GM12875 (cell line): ENCODE measurements at regions not wholly inside any gene's neighbourhood (a gene's known extent, or its start where the extent isn't known, plus 50 kb on each side); places are given as distances from the start of the nearest gene placed in this dataset.

ENCODE experiments used
- H3K4me3 ChIP-seq: one replicate; pipeline ENCODE4 v1.5.1; 2011; ENCODE audit warnings: low read depth, low read length, control low read depth
- CTCF ChIP-seq: IDR thresholded peaks from 2 replicates; pipeline ENCODE4 v1.5.1; 2011; ENCODE audit warnings: low read depth, mild to moderate bottlenecking, control low read depth, inconsistent platforms, low read length, moderate library complexity, borderline replicate concordance; ENCODE audit not compliant: insufficient read depth

GRCh38 chr6:43968110-43968965, 158.9 kb downstream of the MRPL14 start:
- TF ChIP-seq CTCF = no peak
- H3K4me3 ChIP-seq = no peak overlapping the region

DNA sequence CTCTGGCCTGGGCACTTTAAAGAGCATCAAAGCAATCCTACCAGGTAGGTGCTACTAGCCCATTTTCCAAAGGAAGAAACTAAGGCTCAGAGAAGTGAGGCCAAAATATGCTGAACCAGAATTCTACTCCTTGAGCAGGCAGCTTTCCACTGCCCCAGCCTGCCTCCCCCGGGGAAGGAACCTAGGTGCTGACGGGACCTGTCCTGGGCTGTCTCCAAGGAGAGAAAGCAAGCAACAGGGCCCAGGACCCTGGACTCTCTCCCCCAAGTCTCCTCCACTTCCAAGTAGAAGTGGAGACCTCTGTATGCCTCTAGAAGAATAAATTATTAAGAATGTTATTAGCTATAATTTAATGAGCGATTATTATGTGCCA, 159.5 kb downstream of the MRPL14 start:
- no peak overlapping the region for H3K4me3 ChIP-seq
- no peak for TF ChIP-seq CTCF

DNA sequence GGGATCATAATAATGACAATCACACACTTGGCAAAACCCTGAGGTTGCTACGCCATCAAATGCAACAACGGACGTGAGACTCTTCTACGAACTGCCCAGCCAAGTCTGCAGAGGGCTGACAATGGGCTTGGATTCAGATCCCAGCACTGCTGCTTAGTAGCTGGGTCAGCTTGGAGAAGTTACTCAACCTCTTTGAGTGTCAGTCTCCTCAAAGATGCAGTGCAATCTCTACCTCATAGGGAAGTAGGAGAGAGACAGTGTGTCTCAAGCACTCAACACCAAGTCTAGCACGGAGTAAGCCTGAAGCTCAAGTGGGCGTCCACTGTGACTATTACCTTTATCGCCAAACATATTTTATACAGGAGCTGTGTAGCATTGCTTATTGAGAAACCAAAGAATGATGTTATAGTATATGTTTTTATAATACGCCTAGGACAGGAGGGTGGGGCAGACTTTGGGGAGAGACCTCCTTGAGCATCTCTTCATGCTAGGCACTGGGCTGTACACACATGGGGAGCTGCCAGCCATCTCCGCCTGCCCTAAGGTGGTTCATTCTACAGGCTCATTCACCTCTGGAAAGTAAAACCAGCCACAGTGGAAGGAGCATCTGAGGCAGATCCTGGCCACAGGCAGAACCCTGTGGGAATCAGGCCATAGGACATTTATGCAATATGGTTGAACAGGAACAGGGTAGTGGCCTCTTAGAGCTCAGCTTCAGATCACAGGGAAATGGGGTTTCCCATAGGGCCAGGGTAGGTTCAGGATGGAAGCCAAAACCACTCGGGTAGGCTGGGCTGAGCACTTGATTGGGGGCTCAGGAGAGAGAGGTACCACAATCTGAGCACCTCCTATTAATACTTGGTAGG, 160.2 kb downstream of the MRPL14 start:
- H3K4me3 ChIP-seq = no peak overlapping the region
- TF ChIP-seq CTCF = no peak

DNA sequence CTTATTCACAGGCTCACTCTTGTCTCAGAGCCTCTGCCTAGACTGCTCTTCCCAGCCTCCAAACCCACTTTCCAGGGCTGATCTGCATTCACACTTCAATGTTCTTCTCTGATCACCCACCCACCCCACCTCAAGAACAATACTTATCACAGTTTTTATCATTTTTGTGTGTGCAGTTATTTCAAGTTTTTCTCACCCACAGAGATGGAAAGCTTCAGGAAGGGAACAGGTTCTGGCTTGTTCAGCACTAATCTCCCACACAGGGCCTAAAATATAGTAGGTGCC, 160.9 kb downstream of the MRPL14 start:
- no peak overlapping the region for H3K4me3 ChIP-seq
- TF ChIP-seq CTCF = no peak

DNA sequence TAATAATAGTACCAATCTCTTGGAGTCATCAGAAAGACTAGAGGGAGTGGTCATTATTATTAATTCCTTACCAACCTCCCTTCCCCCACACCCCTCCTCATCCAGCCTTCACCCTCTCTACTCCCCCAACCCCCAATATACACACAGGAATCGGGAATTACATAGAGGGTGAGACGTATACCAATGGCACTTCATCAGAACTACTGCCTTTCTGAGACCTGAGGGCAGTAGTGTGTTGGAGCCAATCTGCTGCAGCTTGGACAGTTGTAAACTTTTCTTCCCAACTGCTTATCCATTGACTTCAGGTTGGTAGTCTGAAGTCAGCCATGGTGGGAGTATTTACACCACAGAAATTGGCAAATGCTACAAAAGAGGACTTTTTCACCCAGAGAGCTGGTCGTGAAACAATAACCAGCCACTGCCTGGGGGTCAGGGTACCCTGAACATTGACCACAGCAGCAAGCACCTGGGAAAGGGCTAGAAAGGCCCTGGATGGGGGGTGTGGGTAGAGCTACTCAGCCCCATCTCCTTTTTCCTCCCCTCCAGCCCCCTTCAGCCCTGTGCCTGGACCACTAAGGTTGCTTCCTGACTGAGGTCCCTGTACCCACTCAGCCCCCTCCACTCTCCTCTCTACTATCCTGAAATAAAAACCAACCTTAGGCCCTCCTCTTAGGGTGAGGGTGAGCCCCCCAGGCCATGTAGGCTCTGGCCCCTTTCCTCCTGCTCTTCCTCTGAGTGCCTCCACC, 161.5 kb downstream of the MRPL14 start:
- no peak for TF ChIP-seq CTCF
- no peak overlapping the region for H3K4me3 ChIP-seq

GRCh38 chr6:43964659-43965570, 162.3 kb downstream of the MRPL14 start:
- no peak overlapping the region for H3K4me3 ChIP-seq
- TF ChIP-seq CTCF = no peak
